ENCODE measurements at regions not wholly inside any gene's neighbourhood (a gene's known extent, or its start where the extent isn't known, plus 50 kb on each side); places are given as distances from the start of the nearest gene placed in this dataset.

DNA sequence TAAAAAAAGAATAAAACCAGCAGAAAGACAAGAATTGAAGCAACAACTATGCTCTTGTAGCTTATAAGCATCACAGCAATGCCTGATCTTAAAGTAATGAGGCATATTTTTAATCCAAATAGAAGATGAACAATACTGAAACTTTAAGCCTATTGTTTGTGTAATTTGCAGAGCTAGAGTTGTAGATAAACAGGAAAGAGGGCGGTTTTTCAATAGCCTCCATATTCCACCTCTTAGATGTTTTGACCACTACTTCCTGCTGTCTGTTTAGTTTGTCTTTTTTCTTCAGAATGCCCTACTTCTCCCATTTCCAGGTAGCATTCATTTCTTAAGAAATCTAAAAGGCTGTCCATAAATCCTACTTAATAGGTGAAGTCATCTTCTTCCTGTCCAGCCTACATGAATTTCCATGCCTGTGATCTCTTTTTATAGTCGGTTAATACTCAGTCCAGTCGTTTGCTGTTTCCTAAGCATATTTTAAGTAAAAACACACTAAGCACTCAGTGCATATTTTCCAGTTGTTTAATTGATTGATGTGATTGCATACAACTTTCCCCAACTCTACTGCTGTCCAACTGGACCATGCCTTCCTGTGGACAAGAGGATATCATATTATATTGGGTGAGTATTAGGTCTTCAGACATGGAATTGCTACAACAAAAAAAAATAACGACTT, 308.1 kb downstream of the TFEC start:
- TF ChIP-seq EZH2 (IDR thresholded peaks at IDR 0.05; ENCODE audit: borderline replicate concordance, insufficient read depth, low read length, poor library complexity, severe bottlenecking) (no peak), MXI1 (conservative IDR thresholded peaks at IDR 0.05; ENCODE audit: poor library complexity, severe bottlenecking) (no peak), POLR2AphosphoS5 (IDR thresholded peaks at IDR 0.05) (no peak)
- TF ChIP-seq, protein P1, sequence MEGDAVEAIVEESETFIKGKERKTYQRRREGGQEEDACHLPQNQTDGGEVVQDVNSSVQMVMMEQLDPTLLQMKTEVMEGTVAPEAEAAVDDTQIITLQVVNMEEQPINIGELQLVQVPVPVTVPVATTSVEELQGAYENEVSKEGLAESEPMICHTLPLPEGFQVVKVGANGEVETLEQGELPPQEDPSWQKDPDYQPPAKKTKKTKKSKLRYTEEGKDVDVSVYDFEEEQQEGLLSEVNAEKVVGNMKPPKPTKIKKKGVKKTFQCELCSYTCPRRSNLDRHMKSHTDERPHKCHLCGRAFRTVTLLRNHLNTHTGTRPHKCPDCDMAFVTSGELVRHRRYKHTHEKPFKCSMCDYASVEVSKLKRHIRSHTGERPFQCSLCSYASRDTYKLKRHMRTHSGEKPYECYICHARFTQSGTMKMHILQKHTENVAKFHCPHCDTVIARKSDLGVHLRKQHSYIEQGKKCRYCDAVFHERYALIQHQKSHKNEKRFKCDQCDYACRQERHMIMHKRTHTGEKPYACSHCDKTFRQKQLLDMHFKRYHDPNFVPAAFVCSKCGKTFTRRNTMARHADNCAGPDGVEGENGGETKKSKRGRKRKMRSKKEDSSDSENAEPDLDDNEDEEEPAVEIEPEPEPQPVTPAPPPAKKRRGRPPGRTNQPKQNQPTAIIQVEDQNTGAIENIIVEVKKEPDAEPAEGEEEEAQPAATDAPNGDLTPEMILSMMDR (IDR thresholded peaks at IDR 0.05; ENCODE audit: poor library complexity, severe bottlenecking): no peak

Measured in neural cell (in vitro differentiated cells).